HG03442 (cell line): ENCODE measurements at regions not wholly inside any gene's neighbourhood (a gene's known extent, or its start where the extent isn't known, plus 50 kb on each side); places are given as distances from the start of the nearest gene placed in this dataset.

Experiments used
- ATAC-seq: cut with Tn5 transposase; IDR thresholded peaks from one replicate; pipeline ENCODE4 v1.9.1; 2021; ENCODE audit warnings: mild to moderate bottlenecking, moderate library complexity; ENCODE audit not compliant: unreplicated experiment

DNA sequence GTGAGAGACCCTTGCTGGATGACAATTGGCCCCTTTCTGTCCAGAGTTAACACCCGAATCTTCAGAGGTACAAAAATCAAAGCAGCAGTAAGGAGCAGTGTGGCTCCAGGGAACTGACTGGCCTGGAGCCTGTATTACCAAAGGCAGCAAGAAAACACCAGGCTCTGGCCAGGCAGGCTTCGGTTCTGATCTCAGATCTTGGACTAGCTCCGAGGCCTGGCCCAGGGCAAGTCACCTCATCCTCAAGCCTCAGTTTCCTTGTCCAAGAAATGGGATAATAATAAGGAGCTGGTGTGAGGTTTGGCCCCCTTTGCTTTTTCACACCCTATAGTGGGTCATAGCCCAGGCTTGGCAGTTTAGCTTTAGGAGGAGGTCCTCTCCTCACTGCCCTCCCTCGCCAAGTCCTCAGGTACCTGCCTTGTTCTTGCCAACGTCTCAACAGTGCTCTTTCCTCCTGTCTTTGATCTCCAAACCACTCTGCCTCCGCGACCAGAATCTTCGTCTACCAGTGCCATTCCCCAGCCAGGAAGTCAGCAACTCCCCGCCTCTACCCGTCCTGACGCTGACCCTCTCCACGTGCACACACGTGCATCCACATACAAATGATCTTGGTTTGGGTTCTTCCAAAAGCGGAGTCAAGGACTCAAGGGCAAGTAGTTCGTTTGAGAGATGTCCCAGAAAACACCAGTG, 82.6 kb upstream of the TLE3 start:
- ATAC-seq, result no peak

- no peak for ATAC-seq
These were observed 81.7 kb upstream of the TLE3 start for GRCh38 chr15:70179309-70179892.

DNA sequence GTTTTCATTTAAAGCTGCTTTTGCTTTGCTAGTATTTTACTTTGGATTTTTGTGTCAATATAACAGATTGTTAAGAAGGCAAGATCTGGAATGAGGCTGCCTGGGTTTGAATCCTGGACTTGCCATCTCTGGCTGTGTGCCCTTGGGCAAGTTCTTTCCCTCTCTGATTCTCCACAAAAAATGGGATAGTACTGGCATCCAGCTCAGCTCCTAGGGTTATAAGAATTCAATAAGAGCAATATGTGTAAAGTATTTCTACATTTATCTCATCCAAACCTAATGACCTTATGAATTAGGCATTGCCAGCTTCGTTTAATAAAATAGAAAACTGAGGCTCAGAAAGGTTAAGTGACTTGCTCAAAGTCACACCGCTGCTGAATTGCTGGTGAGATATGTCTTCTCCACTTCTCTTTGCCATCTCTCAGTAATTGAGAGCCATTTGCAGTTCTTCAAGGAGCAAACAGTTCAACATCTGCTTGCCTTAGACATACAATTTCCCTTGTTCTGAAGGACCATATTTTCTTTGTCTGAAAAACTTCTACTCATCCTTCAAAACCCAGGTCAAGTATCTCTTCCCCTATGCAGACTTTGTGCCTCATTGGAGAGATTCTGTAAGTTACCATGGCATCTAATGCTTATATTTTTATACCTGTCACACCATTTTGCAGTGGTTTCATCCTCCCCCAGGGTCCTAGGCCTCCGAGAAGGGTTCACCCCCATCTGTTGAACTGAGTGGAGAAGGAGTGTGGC, 80.8 kb upstream of the TLE3 start:
- ATAC-seq, result no peak

- no peak for ATAC-seq
These were observed 75.0 kb upstream of the TLE3 start for GRCh38 chr15:70172566-70173225.

DNA sequence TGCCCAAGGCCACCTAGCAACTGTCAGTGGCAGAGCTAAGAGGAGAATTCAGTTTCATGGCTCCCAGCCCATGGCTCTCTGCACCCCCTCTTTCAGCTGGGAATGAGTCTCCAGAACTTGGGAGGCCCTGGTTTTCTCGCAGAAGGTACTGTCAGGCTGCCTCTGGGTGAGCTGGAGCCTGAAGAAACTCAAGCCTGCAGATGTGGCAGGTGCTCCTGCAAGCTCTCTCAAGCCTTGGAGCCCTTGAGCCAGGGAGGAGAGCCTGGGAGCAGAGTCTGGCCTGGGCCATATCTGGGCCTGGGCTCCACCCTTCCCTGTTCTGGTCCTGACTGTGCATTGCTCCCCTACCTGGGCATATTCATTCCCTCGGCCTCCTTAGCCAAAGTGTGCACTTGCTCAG, 74.4 kb upstream of the TLE3 start:
- ATAC-seq, result no peak

GRCh38 chr15:70171256-70171886, 73.7 kb upstream of the TLE3 start:
- no peak for ATAC-seq

DNA sequence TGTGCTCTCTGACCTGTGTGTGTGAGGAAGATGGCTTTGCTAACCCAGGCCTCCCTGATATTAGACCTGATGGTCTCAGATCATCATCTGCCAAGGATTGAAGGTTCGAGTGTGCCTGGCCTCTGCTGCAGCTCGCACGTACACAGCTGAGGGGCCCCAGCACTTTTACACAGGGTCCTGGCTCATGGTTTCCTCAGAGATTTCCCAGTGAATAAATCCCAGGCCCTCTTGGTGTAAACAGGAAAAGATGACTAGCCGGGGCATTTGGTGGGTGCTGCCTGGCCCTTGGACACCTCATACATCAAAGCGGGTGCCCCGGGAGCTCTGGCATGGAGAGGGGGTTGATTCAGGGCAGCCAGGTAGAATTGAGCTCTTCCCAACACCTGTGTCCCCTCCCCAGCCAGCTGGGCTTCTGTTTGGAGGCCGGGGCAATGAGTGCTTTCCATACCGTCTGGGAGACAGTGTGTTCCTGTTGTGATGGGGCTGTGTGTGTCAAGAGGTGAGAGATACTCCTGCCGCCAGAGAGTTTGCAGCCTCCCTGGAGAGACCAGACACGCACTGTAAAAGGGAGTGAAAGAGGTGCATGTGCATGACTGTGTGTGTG, 72.5 kb upstream of the TLE3 start:
- no peak for ATAC-seq

GRCh38 chr15:70169147-70169546, 71.4 kb upstream of the TLE3 start:
- ATAC-seq, result no peak

DNA sequence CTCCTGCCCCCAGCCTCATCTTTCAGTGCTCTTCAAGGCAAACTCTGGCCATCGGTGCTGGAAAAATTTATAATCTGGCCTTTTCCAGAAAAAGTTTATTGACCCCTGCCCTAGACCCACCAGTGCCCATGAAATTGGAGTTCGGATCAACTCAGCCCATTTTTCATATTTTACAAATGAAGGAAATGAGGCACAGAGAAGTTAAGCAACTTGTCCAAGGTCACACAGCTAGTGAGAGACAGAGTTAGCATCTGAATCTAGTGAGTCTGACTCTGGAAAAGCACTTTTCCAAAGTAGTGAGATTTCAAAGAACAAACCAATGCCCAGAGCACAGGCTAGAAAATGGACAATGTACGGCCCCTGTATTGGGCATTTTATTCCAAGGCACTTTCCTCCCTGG, 69.4 kb upstream of the TLE3 start:
- ATAC-seq, result no peak

DNA sequence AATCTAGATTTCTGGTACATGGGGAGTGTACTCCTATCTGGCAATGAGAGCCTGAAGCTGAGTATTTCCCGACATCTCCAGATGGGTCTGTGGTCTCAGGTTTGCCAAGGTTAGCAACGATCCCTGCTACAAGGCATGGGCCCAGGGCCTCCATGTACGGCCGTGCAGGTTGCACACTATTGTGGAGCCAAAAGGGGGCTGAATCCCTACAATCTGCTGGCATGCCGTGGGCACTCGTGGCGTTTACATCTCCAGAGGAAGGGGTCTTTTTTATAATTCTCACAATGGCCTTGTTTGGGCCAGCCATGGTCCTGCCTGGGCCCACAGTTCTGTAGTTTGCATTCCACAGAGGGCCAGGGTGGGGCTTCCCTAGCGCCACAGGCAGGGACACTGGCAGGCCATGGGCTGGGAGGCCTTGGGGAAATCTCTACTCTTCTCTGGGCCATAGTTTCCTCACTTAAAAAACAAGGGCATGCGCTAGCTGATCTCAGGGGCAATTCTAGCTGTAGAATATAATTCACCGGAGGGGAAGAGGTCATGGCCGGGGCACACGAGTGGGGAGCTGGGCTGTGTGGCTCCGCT, 68.9 kb upstream of the TLE3 start:
- no peak for ATAC-seq

DNA sequence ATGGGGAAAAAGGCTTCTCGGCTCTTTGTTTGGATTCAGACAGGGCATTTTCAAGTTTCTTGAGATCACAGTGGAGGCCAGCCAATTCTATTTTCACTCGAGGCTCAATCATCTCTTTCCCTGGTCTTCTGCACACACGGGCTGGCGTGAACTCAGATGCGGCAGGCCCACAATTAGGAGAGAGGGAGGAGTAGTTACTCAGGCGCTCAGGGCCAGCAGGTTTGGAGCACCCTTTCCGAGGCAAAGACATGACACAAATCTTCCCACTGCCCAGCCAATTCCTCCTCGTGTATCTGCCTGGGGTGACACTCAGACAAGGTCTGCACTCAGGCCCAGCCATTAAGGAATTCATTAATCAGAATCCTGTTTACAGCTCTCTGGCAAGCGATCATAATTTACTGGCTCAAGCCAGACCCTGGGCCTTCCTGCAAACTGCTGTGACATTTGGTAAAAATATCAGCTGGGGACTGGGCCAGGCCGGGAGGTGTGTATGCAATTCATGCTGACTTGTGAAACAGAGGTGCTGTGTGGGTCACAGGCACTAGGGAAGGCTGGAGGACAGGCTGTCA, 68.1 kb upstream of the TLE3 start:
- no peak for ATAC-seq

- no peak for ATAC-seq
These were observed 67.4 kb upstream of the TLE3 start for GRCh38 chr15:70164910-70165715.

- no peak for ATAC-seq
These were observed 66.6 kb upstream of the TLE3 start for GRCh38 chr15:70164156-70164900.

DNA sequence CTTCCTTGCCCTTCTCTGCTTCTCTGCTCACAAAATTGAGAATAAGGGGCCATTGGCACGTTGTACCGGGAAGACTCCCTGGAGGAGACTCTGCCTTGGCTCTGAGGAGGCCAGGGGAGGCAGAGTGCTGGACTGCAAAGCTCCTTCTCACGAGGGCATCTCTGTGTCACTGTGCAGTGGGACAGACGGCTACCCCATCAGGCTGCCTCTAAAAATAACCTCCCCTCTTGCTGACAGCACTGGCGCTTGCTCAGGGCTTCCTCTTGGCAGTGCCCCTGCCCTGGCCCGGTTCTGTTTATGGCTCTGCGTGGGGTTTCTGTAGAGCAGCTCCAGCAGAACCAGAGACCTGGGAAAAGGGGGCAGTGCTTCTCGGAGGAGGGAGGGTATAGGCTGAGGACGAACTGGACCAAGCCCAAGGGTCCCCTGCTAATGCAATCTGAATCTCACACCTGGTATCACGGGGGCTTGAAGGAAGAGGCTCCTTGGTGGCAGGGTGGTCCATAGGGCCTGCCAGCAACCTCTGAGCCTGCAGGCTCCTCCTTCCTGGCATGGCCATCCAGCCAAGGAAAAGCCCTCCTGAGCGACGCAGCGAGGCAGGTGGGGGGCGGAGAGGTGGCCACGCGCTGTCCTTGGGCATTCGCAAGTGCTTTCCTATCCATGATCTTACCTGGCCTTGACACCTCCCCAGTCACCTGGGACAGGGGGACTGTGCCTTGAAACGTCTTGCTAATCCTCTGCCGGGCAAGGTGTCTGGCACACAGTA, 63.3 kb upstream of the TLE3 start:
- ATAC-seq, result no peak

DNA sequence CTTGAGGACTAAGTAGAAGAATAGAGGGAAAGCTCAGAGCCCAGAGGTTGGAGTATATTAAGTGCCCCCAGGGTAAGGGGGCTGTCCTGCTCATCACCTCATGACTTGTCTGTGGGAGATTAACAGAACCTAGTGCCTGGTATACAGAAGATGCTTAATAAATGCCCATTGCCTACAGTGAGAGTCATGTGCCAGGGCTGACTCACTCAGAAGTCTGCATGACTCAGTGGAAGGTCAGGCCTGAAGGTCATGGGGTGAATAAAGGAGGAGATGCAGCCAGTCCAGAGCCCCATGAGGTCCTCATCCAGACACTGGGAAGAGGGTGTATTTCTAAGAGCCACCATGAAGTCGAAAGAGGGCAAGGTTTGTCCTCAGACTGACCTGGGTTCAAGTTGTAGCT, 62.5 kb upstream of the TLE3 start:
- no peak for ATAC-seq

DNA sequence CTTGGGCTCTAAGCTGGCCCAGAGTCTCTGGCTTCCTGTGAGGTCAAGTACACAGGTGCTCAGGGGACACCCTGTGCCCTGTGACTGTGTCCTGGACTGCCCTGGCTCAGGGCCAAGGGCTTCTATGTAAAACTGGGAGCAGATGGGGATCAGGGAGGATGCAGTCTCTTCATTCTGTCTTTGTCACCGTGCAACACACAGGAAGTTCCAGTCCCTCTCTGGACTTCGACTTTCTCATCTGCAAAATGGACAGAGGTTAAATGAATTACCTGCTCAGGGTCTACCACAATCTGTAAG, 61.9 kb upstream of the TLE3 start:
- ATAC-seq, result no peak

DNA sequence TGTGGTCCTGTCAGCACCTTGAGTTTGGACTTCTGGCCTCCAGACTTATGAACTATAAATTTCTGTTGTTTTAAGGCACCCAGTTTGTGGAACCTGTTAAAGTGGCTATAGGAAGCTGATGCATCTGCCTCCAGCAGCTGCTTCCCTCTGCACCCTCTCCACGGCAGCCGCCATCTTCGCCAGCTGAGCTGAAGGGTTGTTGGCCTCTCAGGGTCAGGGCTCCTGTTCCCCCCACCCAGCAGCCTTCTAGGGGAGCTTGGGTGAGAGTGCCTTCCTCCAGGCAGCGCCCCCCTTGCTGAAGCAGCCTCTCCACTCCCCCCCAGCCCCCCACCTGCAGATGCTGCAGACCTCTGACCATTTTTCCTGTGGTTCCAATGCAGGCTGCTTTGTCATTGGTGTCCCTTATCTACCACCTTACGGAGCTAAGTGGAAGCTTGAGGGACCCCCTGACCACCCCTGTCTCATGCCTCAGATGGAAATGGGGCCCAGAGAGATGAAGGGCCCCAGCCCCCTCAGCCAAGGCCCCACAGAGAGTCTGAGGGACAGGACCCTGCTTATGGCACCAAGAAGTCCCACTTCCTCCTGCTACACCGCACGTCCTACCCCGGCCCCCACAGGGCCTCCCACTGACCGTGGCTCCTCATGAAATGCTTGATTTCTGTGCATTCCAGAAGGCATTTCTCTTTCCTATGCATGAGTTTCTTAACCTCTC, 61.4 kb upstream of the TLE3 start:
- ATAC-seq, result no peak
